GM12878 (cell line): ENCODE measurements at regions not wholly inside any gene's neighbourhood (a gene's known extent, or its start where the extent isn't known, plus 50 kb on each side); places are given as distances from the start of the nearest gene placed in this dataset.

Source experiments
- ATAC-seq: fragments of 200-7000 bp; cut with Tn5 transposase; 3 replicates; pipeline ENCODE4 v1.9.1; 2020; ENCODE audit warnings: mild to moderate bottlenecking, moderate library complexity
- BruUV-seq: library from RNA; stranded (reverse); fragments of 400-500 nt; replicated peaks from 2 replicates; lab custom pipeline; 2021; lab: Mats Ljungman, UMichigan
- CTCF ChIA-PET: fragments of 300-600 bp; sonication (Branson Sonifier 250); formaldehyde crosslinking; extraction: SDS; loops from one replicate; lab custom pipeline; 2021; ENCODE audit warnings: inconsistent platforms; lab: Yijun Ruan, JAX
- POLR2A ChIA-PET: fragments of 350-600 bp; formaldehyde crosslinking; extraction: SDS; loops from one replicate; lab custom pipeline; 2021; ENCODE audit warnings: inconsistent platforms; lab: Charles Lee
- RAD21 ChIA-PET: fragments of 300-600 bp; sonication (Branson Sonifier 250); formaldehyde crosslinking; loops from one replicate; lab custom pipeline; 2023; ENCODE audit warnings: antibody characterized with exemption; ENCODE audit not compliant: unreplicated experiment; lab: Charles Lee
- SMC1A ChIA-PET: fragments of 300-600 bp; sonication (Branson Sonifier 250); formaldehyde crosslinking; loops from one replicate; lab custom pipeline; 2023; ENCODE audit not compliant: unreplicated experiment, uncharacterized antibody; lab: Charles Lee
- DNase-seq: peaks from one replicate; pipeline ENCODE4 v3.0.0-alpha.2; 2011; ENCODE audit warnings: low read depth, low spot score
- FAIRE-seq: peaks from 3 replicates; lab custom pipeline; 2011; peaks lifted over from hg19 to GRCh38; lab: Jason Lieb, UNC
- H2AFZ ChIP-seq: 2 replicates; pipeline ENCODE4 v1.6.0; 2011; ENCODE audit warnings: low read depth, low read length, control low read depth; ENCODE audit not compliant: control insufficient read depth
- H3K27ac ChIP-seq: 2 replicates; pipeline ENCODE4 v1.5.1; 2011; ENCODE audit warnings: control low read depth; ENCODE audit not compliant: control insufficient read depth, insufficient read depth
- H3K27me3 ChIP-seq, 2 experiments: replicated peaks in 1 of 2; 2 replicates each; pipeline versions ENCODE4 v1.6.0 to v1.6.1; 2011; ENCODE audit warnings: low read length in 1 of 2; ENCODE audit not compliant: control insufficient read depth in 2 of 2, insufficient read depth in 2 of 2
- H3K36me3 ChIP-seq, 2 experiments: 2 replicates each; pipeline ENCODE4 v1.5.1; 2011; ENCODE audit warnings: low read length in 1 of 2; ENCODE audit not compliant: control insufficient read depth in 2 of 2, insufficient read depth in 2 of 2
- H3K4me1 ChIP-seq: 2 replicates; pipeline ENCODE4 v1.6.1; 2011; ENCODE audit warnings: mild to moderate bottlenecking, low read length, moderate library complexity, mixed read lengths; ENCODE audit not compliant: control insufficient read depth, insufficient read depth
- H3K4me2 ChIP-seq: 2 replicates; pipeline ENCODE4 v1.6.0; 2011; ENCODE audit warnings: control low read depth; ENCODE audit not compliant: control insufficient read depth, insufficient read depth
- H3K4me3 ChIP-seq: fragments of 200-600 bp; sonication (generic); 2 replicates; pipeline ENCODE4 v1.5.1; 2016
- H3K79me2 ChIP-seq: 2 replicates; pipeline ENCODE4 v1.6.0; 2011; ENCODE audit warnings: low read length; ENCODE audit not compliant: control insufficient read depth, insufficient read depth
- H3K9ac ChIP-seq: 2 replicates; pipeline ENCODE4 v1.8.0; 2011; ENCODE audit warnings: low read length, control low read depth, mixed read lengths; ENCODE audit not compliant: control insufficient read depth, insufficient read depth
- H3K9me3 ChIP-seq: replicated peaks from 3 replicates; pipeline ENCODE4 v1.5.1; 2011; ENCODE audit warnings: mild to moderate bottlenecking, low read length; ENCODE audit not compliant: control insufficient read depth, insufficient read depth
- H4K20me1 ChIP-seq: 2 replicates; pipeline ENCODE4 v1.6.0; 2011; ENCODE audit not compliant: control insufficient read depth, insufficient read depth
- BACH1 ChIP-seq: fragments of 450-650 bp; IDR thresholded peaks from 2 replicates; pipeline ENCODE4 v1.6.1; 2017; ENCODE audit warnings: mild to moderate bottlenecking, borderline replicate concordance
- CHD2 ChIP-seq: IDR thresholded peaks from 2 replicates; pipeline ENCODE4 v1.6.1; 2011; ENCODE audit warnings: low read depth, low read length, improper control_type of control experiment, borderline replicate concordance
- EZH2 ChIP-seq: IDR thresholded peaks from 2 replicates; pipeline ENCODE4 v1.6.1; 2012; ENCODE audit warnings: low read depth, mild to moderate bottlenecking, control low read depth, inconsistent platforms, low read length, borderline replicate concordance; ENCODE audit not compliant: control insufficient read depth
- FOS ChIP-seq: IDR thresholded peaks from 3 replicates; pipeline ENCODE4 v1.6.1; 2011; ENCODE audit warnings: borderline replicate concordance; ENCODE audit not compliant: insufficient read length; ENCODE audit errors: extremely low read depth
- GABPA ChIP-seq: IDR thresholded peaks from 2 replicates; pipeline ENCODE4 v1.6.1; 2014; ENCODE audit warnings: antibody characterized with exemption, low read depth, mild to moderate bottlenecking, inconsistent platforms
- KDM1A ChIP-seq: fragments of 200-600 bp; sonication (generic); IDR thresholded peaks from 2 replicates; pipeline ENCODE4 v1.6.1; 2016; ENCODE audit warnings: borderline replicate concordance
- MTA3 ChIP-seq: IDR thresholded peaks from 2 replicates; pipeline ENCODE4 v1.6.1; 2012; ENCODE audit warnings: low read length, inconsistent platforms, borderline replicate concordance
- PAX8 ChIP-seq: fragments of 450-650 bp; IDR thresholded peaks from 2 replicates; pipeline ENCODE4 v1.6.1; 2017; ENCODE audit warnings: mild to moderate bottlenecking, moderate library complexity
- RB1 ChIP-seq: fragments of 450-650 bp; formaldehyde crosslinking; IDR thresholded peaks from 2 replicates; pipeline ENCODE4 v1.6.1; 2017; ENCODE audit warnings: mild to moderate bottlenecking, borderline replicate concordance
- SREBF1 ChIP-seq: IDR thresholded peaks from 2 replicates; pipeline ENCODE4 v1.6.1; 2012; ENCODE audit warnings: mild to moderate bottlenecking, low read length
- STAT1 ChIP-seq: fragments of 450-650 bp; conservative IDR thresholded peaks from 2 replicates; pipeline ENCODE4 v1.6.1; 2014; ENCODE audit warnings: antibody characterized with exemption, mild to moderate bottlenecking
- SUPT20H ChIP-seq: IDR thresholded peaks from 2 replicates; pipeline ENCODE4 v1.6.1; 2011; ENCODE audit warnings: low read depth, mild to moderate bottlenecking, low read length, moderate library complexity, borderline replicate concordance; ENCODE audit not compliant: control insufficient read depth
- WGBS: methylation state at CpG from one replicate; pipeline ENCODE4 v1.1.6; 2016; ENCODE audit warnings: low lambda C conversion rate; ENCODE audit not compliant: insufficient replicate concordance, insufficient coverage; ENCODE audit errors: missing lambda C conversion rate; 5-methylcytosine and 5-hydroxymethylcytosine counted together
- in situ Hi-C: fragments of 300-500 bp; cut with MboI; formaldehyde crosslinking; loops from 9 replicates; pipeline ENCODE4 v1.14.3; 2018; ENCODE audit warnings: mixed read lengths
- intact Hi-C: fragments of 100-400 bp; cut with micrococcal nuclease; formaldehyde crosslinking; loops from one replicate; pipeline ENCODE4 v1.14.2; 2022; ENCODE audit not compliant: unreplicated experiment

- no peak for FAIRE-seq
- ChIA-PET POLR2A (interaction anchor here (0.6 kb wide), 1 partner anchor 567 kb away, joined by 4 read pairs; no protein-coding TSS in a partner anchor), CTCF (no interaction called here), RAD21 (no interaction called here), SMC1A (no interaction called here)
- ATAC-seq, result no peak
- in situ Hi-C loops (no loop called here), intact Hi-C loops (no loop called here)
- H4K20me1 ChIP-seq, result no peaks in the 10 kb centered on the region; the same call in 1 of the 2 replicates
- 47% methylated on average over 27 of the region's 27 CpGs for WGBS
- no peak overlapping the region for H3K4me3 ChIP-seq
- no peak overlapping the region for H2AFZ ChIP-seq
- H3K9me3 ChIP-seq, result no peaks in the 10 kb centered on the region
- no peaks in the 10 kb centered on the region for H3K79me2 ChIP-seq
- H3K4me2 ChIP-seq, result no peak overlapping the region
- TF ChIP-seq EZH2 (no peak), GABPA (no peak), KDM1A (no peak), CHD2 (no peak), BACH1 (no peak), STAT1 (no peak), SUPT20H (no peak), MTA3 (no peak), FOS (no peak), SREBF1 (no peak), RB1 (no peak), PAX8 (no peak)
- H3K36me3 ChIP-seq, result no peaks in the 10 kb centered on the region
- BruUV-seq, result no TSS peak
- DNase-seq, result no peak
- H3K9ac ChIP-seq, result no peak overlapping the region
- H3K4me1 ChIP-seq, result no peaks in the 10 kb centered on the region
- H3K27ac ChIP-seq, result no peak overlapping the region
- no peaks in the 10 kb centered on the region for H3K27me3 ChIP-seq
Observed at GRCh38 chr2:238568455-238569440, 142.0 kb downstream of the ASB1 start.
